ENCODE measurements at regions not wholly inside any gene's neighbourhood (a gene's known extent, or its start where the extent isn't known, plus 50 kb on each side); places are given as distances from the start of the nearest gene placed in this dataset.

DNA sequence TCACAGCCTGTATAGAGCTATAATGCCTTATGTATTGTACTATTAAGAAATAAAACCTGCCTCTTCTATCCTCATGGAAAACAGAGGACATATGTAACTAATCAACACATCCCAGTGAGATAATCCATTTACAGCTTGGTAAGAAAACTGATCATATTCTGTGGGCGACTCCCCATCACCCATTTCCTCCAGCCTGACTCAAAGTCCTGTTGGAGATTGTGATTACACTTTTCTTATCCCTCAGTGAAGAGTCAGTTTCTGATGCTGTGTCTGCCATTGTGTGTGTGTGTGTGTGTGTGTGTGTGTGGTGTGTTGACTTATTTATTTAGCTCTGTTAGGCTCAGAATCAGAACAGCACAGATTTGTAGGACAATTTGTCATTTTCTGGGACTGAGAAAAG, 212.8 kb downstream of the FGF9 start:
- TF ChIP-seq POLR2A (IDR thresholded peaks at IDR 0.05; ENCODE audit: low read length): no peak
- TF ChIP-seq GATA1 (IDR thresholded peaks at IDR 0.05; ENCODE audit: low read depth, low read length): no peak
